ENCODE measurements at regions not wholly inside any gene's neighbourhood (a gene's known extent, or its start where the extent isn't known, plus 50 kb on each side); places are given as distances from the start of the nearest gene placed in this dataset.

- no peaks in the 10 kb centered on the region for H3K4me1 ChIP-seq (ENCODE audit: control insufficient read depth, insufficient read depth, low read length)
- H3K27me3 ChIP-seq (ENCODE audit: control insufficient read depth, insufficient read depth, low read length), result no peaks in the 10 kb centered on the region
- no peak overlapping the region for H3K27ac ChIP-seq (ENCODE audit: low read length)
- WGBS (ENCODE audit: insufficient coverage, low lambda C conversion rate), result 69% methylated on average over 2 of the region's 2 CpGs
- H3K36me3 ChIP-seq (ENCODE audit: control insufficient read depth, insufficient read depth, low read length), result no peaks in the 10 kb centered on the region
- no peaks in the 10 kb centered on the region for H3K9me3 ChIP-seq (ENCODE audit: control insufficient read depth, low read depth, low read length)
- DNase-seq, result peak; percentile 5 to 8
- H3K4me3 ChIP-seq (ENCODE audit: low read length), result no peak overlapping the region
Observed at GRCh38 chr6:103893141-103893581, 966.6 kb downstream of the HACE1 start.

- no peaks in the 10 kb centered on the region for H3K9me3 ChIP-seq (ENCODE audit: control insufficient read depth, low read depth, low read length)
- WGBS (ENCODE audit: insufficient coverage, low lambda C conversion rate), result 80% methylated on average over 1 of the region's 1 CpG
- H3K4me1 ChIP-seq (ENCODE audit: control insufficient read depth, insufficient read depth, low read length), result no peaks in the 10 kb centered on the region
- H3K36me3 ChIP-seq (ENCODE audit: control insufficient read depth, insufficient read depth, low read length), result no peaks in the 10 kb centered on the region
- no peak overlapping the region for H3K4me3 ChIP-seq (ENCODE audit: low read length)
- no peaks in the 10 kb centered on the region for H3K27me3 ChIP-seq (ENCODE audit: control insufficient read depth, insufficient read depth, low read length)
- no peak overlapping the region for H3K27ac ChIP-seq (ENCODE audit: low read length)
- no peak for DNase-seq
Observed at GRCh38 chr6:103886951-103887350, 972.8 kb downstream of the HACE1 start.

DNA sequence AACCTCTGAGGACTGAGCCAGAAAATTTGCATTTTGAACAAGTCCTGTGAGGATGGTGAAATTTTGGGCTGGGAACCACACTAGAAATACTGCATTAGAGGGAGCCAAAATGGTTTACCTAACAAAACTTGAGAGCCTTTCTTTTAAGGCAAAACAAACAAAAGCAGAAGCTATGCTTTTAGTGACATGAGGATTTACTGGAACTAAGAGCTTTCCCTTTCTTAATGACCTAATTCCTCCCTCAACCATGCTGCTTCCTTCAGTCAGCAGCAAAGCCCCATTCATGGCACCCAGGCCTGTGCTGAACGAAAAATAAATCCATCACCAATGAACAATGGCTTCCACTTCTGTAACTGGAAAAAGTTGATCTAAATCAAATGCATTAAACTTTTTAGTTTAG lies 974.3 kb downstream of the HACE1 start:
- no peaks in the 10 kb centered on the region for H3K27me3 ChIP-seq (ENCODE audit: control insufficient read depth, insufficient read depth, low read length)
- no peaks in the 10 kb centered on the region for H3K36me3 ChIP-seq (ENCODE audit: control insufficient read depth, insufficient read depth, low read length)
- H3K4me3 ChIP-seq (ENCODE audit: low read length), result no peak overlapping the region
- no peaks in the 10 kb centered on the region for H3K9me3 ChIP-seq (ENCODE audit: control insufficient read depth, low read depth, low read length)
- no peak overlapping the region for H3K27ac ChIP-seq (ENCODE audit: low read length)
- no peak for DNase-seq
- H3K4me1 ChIP-seq (ENCODE audit: control insufficient read depth, insufficient read depth, low read length), result no peaks in the 10 kb centered on the region
- no CpG with 5 or more reads among the region's 1 CpG for WGBS (ENCODE audit: insufficient coverage, low lambda C conversion rate)

DNA sequence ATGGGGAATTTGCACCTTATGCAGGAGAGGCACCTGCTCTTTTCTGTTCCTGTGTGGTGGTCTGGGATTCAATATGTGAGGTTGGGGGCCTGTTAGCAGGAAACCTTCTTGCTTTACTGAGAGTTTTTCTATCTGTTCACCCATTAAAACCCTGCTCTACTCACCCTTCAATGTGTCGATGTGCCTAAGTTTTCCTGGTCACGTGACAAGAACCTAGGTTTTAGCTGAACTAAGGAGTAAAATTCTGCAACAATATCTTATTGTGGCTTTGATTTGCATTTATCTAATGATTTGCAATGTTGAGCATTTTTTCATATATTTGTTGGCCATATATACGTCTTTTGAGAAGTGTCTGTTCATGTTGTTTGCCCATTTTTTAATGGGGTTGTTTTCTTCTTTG lies 979.9 kb downstream of the HACE1 start:
- H3K9me3 ChIP-seq (ENCODE audit: control insufficient read depth, low read depth, low read length), result no peaks in the 10 kb centered on the region
- H3K27me3 ChIP-seq (ENCODE audit: control insufficient read depth, insufficient read depth, low read length), result no peaks in the 10 kb centered on the region
- WGBS (ENCODE audit: insufficient coverage, low lambda C conversion rate), result 100% methylated on average over 1 of the region's 3 CpGs
- no peak overlapping the region for H3K27ac ChIP-seq (ENCODE audit: low read length)
- no peaks in the 10 kb centered on the region for H3K4me1 ChIP-seq (ENCODE audit: control insufficient read depth, insufficient read depth, low read length)
- DNase-seq, result no peak
- no peak overlapping the region for H3K4me3 ChIP-seq (ENCODE audit: low read length)
- no peaks in the 10 kb centered on the region for H3K36me3 ChIP-seq (ENCODE audit: control insufficient read depth, insufficient read depth, low read length)

- H3K4me3 ChIP-seq (ENCODE audit: low read length), result no peak overlapping the region
Observed at GRCh38 chr6:103875221-103875620, 984.5 kb downstream of the HACE1 start.

GRCh38 chr6:103874575-103874974 lies 985.1 kb downstream of the HACE1 start:
- H3K9me3 ChIP-seq (ENCODE audit: control insufficient read depth, low read depth, low read length), result no peaks in the 10 kb centered on the region
- H3K27ac ChIP-seq (ENCODE audit: low read length), result no peak overlapping the region
- no peaks in the 10 kb centered on the region for H3K27me3 ChIP-seq (ENCODE audit: control insufficient read depth, insufficient read depth, low read length)
- H3K4me1 ChIP-seq (ENCODE audit: control insufficient read depth, insufficient read depth, low read length), result no peaks in the 10 kb centered on the region
- DNase-seq, result no peak
- H3K4me3 ChIP-seq (ENCODE audit: low read length), result no peak overlapping the region
- no peaks in the 10 kb centered on the region for H3K36me3 ChIP-seq (ENCODE audit: control insufficient read depth, insufficient read depth, low read length)
- WGBS (ENCODE audit: insufficient coverage, low lambda C conversion rate), result no CpG with 5 or more reads among the region's 3 CpGs

More at GRCh38 chr6:103875221-103875620, 984.5 kb downstream of the HACE1 start:
- no CpG with 5 or more reads among the region's 3 CpGs for WGBS (ENCODE audit: insufficient coverage, low lambda C conversion rate)
- no peaks in the 10 kb centered on the region for H3K9me3 ChIP-seq (ENCODE audit: control insufficient read depth, low read depth, low read length)
- no peaks in the 10 kb centered on the region for H3K36me3 ChIP-seq (ENCODE audit: control insufficient read depth, insufficient read depth, low read length)
- H3K27me3 ChIP-seq (ENCODE audit: control insufficient read depth, insufficient read depth, low read length), result no peaks in the 10 kb centered on the region
- H3K27ac ChIP-seq (ENCODE audit: low read length), result no peak overlapping the region
- no peak for DNase-seq
- H3K4me1 ChIP-seq (ENCODE audit: control insufficient read depth, insufficient read depth, low read length), result no peaks in the 10 kb centered on the region

GRCh38 chr6:103872678-103873077 lies 987.0 kb downstream of the HACE1 start:
- Histone ChIP-seq H3K27me3 (ENCODE audit: control insufficient read depth, insufficient read depth, low read length) (no peaks in the 10 kb centered on the region), H3K4me1 (ENCODE audit: control insufficient read depth, insufficient read depth, low read length) (no peaks in the 10 kb centered on the region), H3K9me3 (ENCODE audit: control insufficient read depth, low read depth, low read length) (no peaks in the 10 kb centered on the region), H3K27ac (ENCODE audit: low read length) (no peak overlapping the region), H3K4me3 (ENCODE audit: low read length) (no peak overlapping the region), H3K36me3 (ENCODE audit: control insufficient read depth, insufficient read depth, low read length) (no peaks in the 10 kb centered on the region)
- DNase-seq, result no peak

DNA sequence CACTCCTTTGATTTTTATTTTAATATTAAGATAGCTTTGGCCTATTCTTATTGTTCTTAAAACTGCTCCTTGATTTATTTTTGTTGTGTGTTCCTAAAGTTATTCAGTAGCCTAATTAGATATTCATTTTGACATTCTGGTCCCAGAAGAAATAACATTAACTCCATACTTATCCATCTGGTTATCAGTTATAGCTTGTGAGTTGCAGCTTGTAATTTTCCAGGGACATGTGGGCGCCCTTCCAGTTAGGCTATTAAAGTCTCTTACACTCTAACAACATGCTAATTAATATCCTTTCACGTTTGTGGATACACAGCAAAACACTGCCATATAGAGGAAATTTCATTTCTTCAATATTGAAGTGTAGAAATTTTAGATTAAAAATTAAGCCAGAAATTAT lies 987.5 kb downstream of the HACE1 start:
- Histone ChIP-seq H3K4me3 (ENCODE audit: low read length) (no peak overlapping the region), H3K9me3 (ENCODE audit: control insufficient read depth, low read depth, low read length) (no peaks in the 10 kb centered on the region), H3K27me3 (ENCODE audit: control insufficient read depth, insufficient read depth, low read length) (no peaks in the 10 kb centered on the region), H3K4me1 (ENCODE audit: control insufficient read depth, insufficient read depth, low read length) (no peaks in the 10 kb centered on the region), H3K36me3 (ENCODE audit: control insufficient read depth, insufficient read depth, low read length) (no peaks in the 10 kb centered on the region), H3K27ac (ENCODE audit: low read length) (no peak overlapping the region)
- DNase-seq, result no peak
- WGBS (ENCODE audit: insufficient coverage, low lambda C conversion rate), result 80% methylated on average over 2 of the region's 2 CpGs

DNA sequence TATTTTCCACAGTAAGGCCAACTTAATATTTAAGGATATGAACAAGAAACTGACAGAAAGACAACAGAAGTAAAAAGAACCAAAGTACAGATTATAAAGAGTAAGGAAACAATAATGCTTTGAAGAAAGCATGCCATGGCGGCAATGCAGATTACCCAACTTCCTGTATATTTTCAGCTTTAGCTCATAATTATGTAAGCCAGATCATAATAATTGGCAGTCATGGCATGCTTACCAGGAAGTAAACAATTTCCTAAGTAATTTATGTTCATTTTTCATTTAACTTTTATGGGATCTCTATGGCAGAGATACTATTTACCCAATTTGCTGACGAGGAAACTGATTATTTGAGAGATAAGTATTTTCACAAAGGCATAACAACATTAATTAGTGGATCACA lies 988.7 kb downstream of the HACE1 start:
- WGBS (ENCODE audit: insufficient coverage, low lambda C conversion rate), result 86% methylated on average over 2 of the region's 2 CpGs
- Histone ChIP-seq H3K36me3 (ENCODE audit: control insufficient read depth, insufficient read depth, low read length) (no peaks in the 10 kb centered on the region), H3K9me3 (ENCODE audit: control insufficient read depth, low read depth, low read length) (no peaks in the 10 kb centered on the region), H3K4me1 (ENCODE audit: control insufficient read depth, insufficient read depth, low read length) (no peaks in the 10 kb centered on the region), H3K27me3 (ENCODE audit: control insufficient read depth, insufficient read depth, low read length) (no peaks in the 10 kb centered on the region), H3K4me3 (ENCODE audit: low read length) (no peak overlapping the region), H3K27ac (ENCODE audit: low read length) (no peak overlapping the region)
- no peak for DNase-seq

- Histone ChIP-seq H3K36me3 (ENCODE audit: control insufficient read depth, insufficient read depth, low read length) (no peaks in the 10 kb centered on the region), H3K27ac (ENCODE audit: low read length) (no peak overlapping the region), H3K9me3 (ENCODE audit: control insufficient read depth, low read depth, low read length) (no peaks in the 10 kb centered on the region), H3K4me1 (ENCODE audit: control insufficient read depth, insufficient read depth, low read length) (no peaks in the 10 kb centered on the region), H3K27me3 (ENCODE audit: control insufficient read depth, insufficient read depth, low read length) (no peaks in the 10 kb centered on the region), H3K4me3 (ENCODE audit: low read length) (no peak overlapping the region)
- no peak for DNase-seq
- 83% methylated on average over 1 of the region's 3 CpGs for WGBS (ENCODE audit: insufficient coverage, low lambda C conversion rate)
Observed at GRCh38 chr6:103862297-103862696, 997.4 kb downstream of the HACE1 start.

- WGBS (ENCODE audit: insufficient coverage, low lambda C conversion rate), result no CpG with 5 or more reads among the region's 2 CpGs
- no peak for DNase-seq
- no peaks in the 10 kb centered on the region for H3K9me3 ChIP-seq (ENCODE audit: control insufficient read depth, low read depth, low read length)
- no peak overlapping the region for H3K4me3 ChIP-seq (ENCODE audit: low read length)
- no peaks in the 10 kb centered on the region for H3K36me3 ChIP-seq (ENCODE audit: control insufficient read depth, insufficient read depth, low read length)
- no peaks in the 10 kb centered on the region for H3K27me3 ChIP-seq (ENCODE audit: control insufficient read depth, insufficient read depth, low read length)
- H3K27ac ChIP-seq (ENCODE audit: low read length), result no peak overlapping the region
- no peaks in the 10 kb centered on the region for H3K4me1 ChIP-seq (ENCODE audit: control insufficient read depth, insufficient read depth, low read length)
Observed at GRCh38 chr6:103858003-103858402, 1001.7 kb downstream of the HACE1 start.

Data from large intestine (tissue), 3 donors.